ENCODE measurements at regions not wholly inside any gene's neighbourhood (a gene's known extent, or its start where the extent isn't known, plus 50 kb on each side); places are given as distances from the start of the nearest gene placed in this dataset.

DNA sequence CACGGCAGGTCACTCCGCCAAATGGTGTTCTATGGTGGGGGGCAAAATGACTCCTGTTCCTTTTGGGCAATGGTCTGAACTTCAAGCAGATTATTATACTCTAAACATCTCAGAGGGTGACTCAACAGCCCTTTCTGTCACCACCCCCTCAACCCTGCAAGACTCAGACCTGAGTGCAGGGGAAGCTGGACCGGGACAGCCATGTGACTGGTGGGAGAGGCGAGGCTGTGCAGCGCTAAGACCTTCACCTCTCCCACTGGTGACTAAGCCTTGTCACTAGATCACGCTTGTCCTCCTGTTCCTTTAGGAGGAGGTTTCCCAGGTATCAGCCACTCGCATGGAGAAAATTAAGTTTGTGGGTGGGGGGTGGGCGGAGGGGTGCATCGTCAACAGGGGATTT, 67.1 kb upstream of the CCND2 start:
- DNase-seq (ENCODE audit: low spot score) = no peak
- Histone ChIP-seq H3K27ac (no peak overlapping the region), H3K27me3 (no peaks in the 10 kb centered on the region), H3K4me1 (no peaks in the 10 kb centered on the region), H3K4me3 (no peak overlapping the region), H3K9me3 (no peaks in the 10 kb centered on the region), H3K36me3 (no peaks in the 10 kb centered on the region)
- no peak for TF ChIP-seq CTCF (IDR thresholded peaks at IDR 0.05)

- no peak for TF ChIP-seq CTCF (IDR thresholded peaks at IDR 0.05)
- H3K27me3 ChIP-seq = no peaks in the 10 kb centered on the region
- H3K36me3 ChIP-seq = no peaks in the 10 kb centered on the region
- H3K9me3 ChIP-seq = no peaks in the 10 kb centered on the region
- no peaks in the 10 kb centered on the region for H3K4me1 ChIP-seq
- DNase-seq (ENCODE audit: low spot score) = peak; percentile 23
- H3K4me3 ChIP-seq = no peak overlapping the region
- no peak overlapping the region for H3K27ac ChIP-seq
Measured at GRCh38 chr12:4203772-4204376, 69.7 kb upstream of the CCND2 start.

- Histone ChIP-seq H3K4me1 (no peaks in the 10 kb centered on the region), H3K27me3 (no peaks in the 10 kb centered on the region), H3K27ac (no peak overlapping the region), H3K36me3 (no peaks in the 10 kb centered on the region), H3K4me3 (no peak overlapping the region), H3K9me3 (no peaks in the 10 kb centered on the region)
- DNase-seq (ENCODE audit: low spot score) = peak; percentile 13
- TF ChIP-seq CTCF (IDR thresholded peaks at IDR 0.05) = no peak
Measured at GRCh38 chr12:4202918-4203317, 70.6 kb upstream of the CCND2 start.

DNA sequence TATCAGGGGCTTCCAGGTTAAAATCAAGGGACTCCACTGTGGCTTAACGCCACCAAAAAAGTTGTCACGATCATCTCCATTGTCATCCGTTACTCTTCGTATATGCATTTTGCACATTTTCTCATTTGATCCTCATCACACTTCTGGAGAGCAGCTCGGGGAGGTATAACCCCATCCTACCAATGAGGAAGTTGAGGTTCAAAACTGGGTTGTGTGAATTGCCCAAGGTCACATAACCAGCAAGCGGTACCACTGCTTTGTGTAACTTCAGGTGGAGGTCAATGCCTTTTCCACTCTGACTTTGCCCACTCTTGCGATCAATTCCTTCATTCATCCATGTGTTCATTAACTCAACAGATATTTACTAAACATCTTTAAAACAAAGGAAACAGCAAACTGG, 71.1 kb upstream of the CCND2 start:
- Histone ChIP-seq H3K27me3 (no peaks in the 10 kb centered on the region), H3K4me3 (no peak overlapping the region), H3K4me1 (no peaks in the 10 kb centered on the region), H3K27ac (no peak overlapping the region), H3K9me3 (no peaks in the 10 kb centered on the region), H3K36me3 (no peaks in the 10 kb centered on the region)
- no peak for TF ChIP-seq CTCF (IDR thresholded peaks at IDR 0.05)
- peak; percentile 13 for DNase-seq (ENCODE audit: low spot score)

DNA sequence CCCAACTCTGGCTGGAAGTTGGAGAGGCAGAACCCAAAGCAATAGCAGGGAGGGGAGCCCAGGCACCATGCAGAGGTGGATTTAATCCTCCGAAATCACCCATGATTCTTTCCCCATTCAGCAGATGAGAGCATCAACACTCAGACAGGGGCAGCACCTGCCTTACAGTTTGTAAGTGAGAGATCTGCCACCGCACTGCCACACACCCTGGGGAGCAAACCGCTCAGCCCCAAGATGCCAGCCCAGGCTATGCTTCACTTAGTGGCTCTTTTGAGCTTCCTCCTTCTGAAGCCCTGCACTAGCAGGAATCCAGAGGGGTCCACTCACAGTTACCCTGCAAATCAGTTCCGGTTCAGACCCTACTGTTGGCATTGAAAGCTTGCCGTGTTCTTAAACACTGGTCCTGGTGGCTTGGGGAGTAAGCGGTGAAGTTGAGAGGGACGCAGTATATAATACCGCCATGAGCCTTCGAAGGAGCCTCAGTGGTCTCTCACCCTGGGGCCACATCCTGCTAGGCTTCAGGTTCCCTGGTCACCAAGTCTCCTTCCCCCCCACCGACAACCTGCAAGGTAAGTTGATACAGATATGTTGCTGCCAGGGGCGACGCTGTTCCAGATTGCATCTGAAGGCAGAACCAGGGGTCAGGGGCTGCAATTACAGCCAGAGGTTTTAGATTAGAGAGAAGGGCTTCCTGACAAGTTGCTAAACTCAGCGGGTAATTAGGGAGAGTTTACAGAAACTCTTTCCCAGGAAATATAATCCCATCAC, 72.0 kb upstream of the CCND2 start:
- Histone ChIP-seq H3K36me3 (no peaks in the 10 kb centered on the region), H3K4me3 (no peak overlapping the region), H3K27me3 (no peaks in the 10 kb centered on the region), H3K9me3 (no peaks in the 10 kb centered on the region), H3K4me1 (no peaks in the 10 kb centered on the region), H3K27ac (no peak overlapping the region)
- TF ChIP-seq CTCF (IDR thresholded peaks at IDR 0.05) = no peak
- DNase-seq (ENCODE audit: low spot score) = peak; percentile 44
